HEK293T (cell line): ENCODE measurements at regions not wholly inside any gene's neighbourhood (a gene's known extent, or its start where the extent isn't known, plus 50 kb on each side); places are given as distances from the start of the nearest gene placed in this dataset.

Experiments used
- BHLHE40 ChIP-seq: fragments of 450-650 bp; IDR thresholded peaks from 2 replicates; pipeline ENCODE4 v1.6.1; 2016; ENCODE audit warnings: mild to moderate bottlenecking, moderate library complexity, borderline replicate concordance
- ELF4 ChIP-seq: fragments of 450-650 bp; IDR thresholded peaks from 2 replicates; pipeline ENCODE4 v1.6.1; 2017; ENCODE audit warnings: antibody characterized with exemption
- FOXA1 ChIP-seq: fragments of 450-650 bp; IDR thresholded peaks from 2 replicates; pipeline ENCODE4 v1.6.1; 2016; ENCODE audit warnings: mild to moderate bottlenecking
- FOXK2 ChIP-seq: fragments of 450-650 bp; IDR thresholded peaks from 2 replicates; pipeline ENCODE4 v1.6.1; 2016; ENCODE audit warnings: mild to moderate bottlenecking
- FOXM1 ChIP-seq: fragments of 450-650 bp; IDR thresholded peaks from 2 replicates; pipeline ENCODE4 v1.6.1; 2017; ENCODE audit warnings: mild to moderate bottlenecking, borderline replicate concordance
- HDGF ChIP-seq: fragments of 450-650 bp; IDR thresholded peaks from 2 replicates; pipeline ENCODE4 v1.6.1; 2017; ENCODE audit warnings: antibody characterized with exemption, borderline replicate concordance
- L3MBTL2 ChIP-seq: fragments of 450-650 bp; conservative IDR thresholded peaks from 2 replicates; pipeline ENCODE4 v1.6.1; 2016; ENCODE audit warnings: mild to moderate bottlenecking
- LEF1 ChIP-seq: fragments of 450-650 bp; IDR thresholded peaks from 2 replicates; pipeline ENCODE4 v1.6.1; 2017; ENCODE audit warnings: mild to moderate bottlenecking, borderline replicate concordance
- NFRKB ChIP-seq: fragments of 450-650 bp; IDR thresholded peaks from 2 replicates; pipeline ENCODE4 v1.6.1; 2016; ENCODE audit warnings: mild to moderate bottlenecking, moderate library complexity
- PKNOX1 ChIP-seq: fragments of 450-650 bp; IDR thresholded peaks from 2 replicates; pipeline ENCODE4 v1.6.1; 2016
- SP1 ChIP-seq: fragments of 450-650 bp; IDR thresholded peaks from 2 replicates; pipeline ENCODE4 v1.6.1; 2017
- SUZ12 ChIP-seq: fragments of 450-650 bp; IDR thresholded peaks from 2 replicates; pipeline ENCODE4 v1.6.1; 2016; ENCODE audit warnings: mild to moderate bottlenecking
- TARDBP ChIP-seq: fragments of 450-650 bp; IDR thresholded peaks from 2 replicates; pipeline ENCODE4 v1.6.1; 2016
- ZNF384 ChIP-seq: fragments of 450-650 bp; IDR thresholded peaks from 2 replicates; pipeline ENCODE4 v1.6.1; 2016

DNA sequence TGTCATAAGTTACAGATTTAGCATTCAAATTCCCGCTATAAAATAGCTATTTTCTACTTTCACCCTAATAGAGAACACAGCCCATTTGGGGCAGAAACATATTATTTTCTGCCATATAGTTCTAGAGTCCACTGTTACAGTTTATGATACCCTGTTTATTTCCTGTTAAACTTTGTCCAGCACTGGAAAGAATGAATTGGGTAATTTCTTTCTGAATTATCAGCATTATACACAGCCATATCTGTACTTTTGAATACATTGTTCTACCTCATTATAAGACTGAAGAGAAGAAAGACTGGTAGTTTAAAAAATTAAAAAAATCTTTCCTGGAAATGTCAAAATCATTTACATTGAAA, 332.1 kb downstream of the DIRAS2 start:
- no peak for TF ChIP-seq L3MBTL2
- TF ChIP-seq BHLHE40 = no peak
- TF ChIP-seq PKNOX1 = no peak
- TF ChIP-seq SP1 = no peak
- TF ChIP-seq ZNF384 = no peak
- no peak for TF ChIP-seq ELF4
- TF ChIP-seq FOXK2 = no peak
- TF ChIP-seq SUZ12 = no peak
- no peak for TF ChIP-seq LEF1
- no peak for TF ChIP-seq NFRKB
- TF ChIP-seq FOXM1 = no peak
- no peak for TF ChIP-seq FOXA1
- TF ChIP-seq TARDBP = no peak
- no peak for TF ChIP-seq HDGF
